ENCODE measurements at regions not wholly inside any gene's neighbourhood (a gene's known extent, or its start where the extent isn't known, plus 50 kb on each side); places are given as distances from the start of the nearest gene placed in this dataset.

GRCh38 chr11:113578715-113579250 lies 103.6 kb upstream of the DRD2 start:
- peak overlapping the region; percentile 71 for H3K18ac ChIP-seq (ENCODE audit: extremely low read depth, low read length)
- H2BK12ac ChIP-seq (ENCODE audit: low read depth, low read length), result peak overlapping the region; percentile 91
- H3K4me3 ChIP-seq (ENCODE audit: extremely low read depth in 1 of 4, insufficient read depth in 2 of 4, low read depth in 3 of 4, low read length in 4 of 4), result no peak overlapping the region
- H3K14ac ChIP-seq (ENCODE audit: insufficient read length), result peak overlapping the region; percentile 8
- H3K9ac ChIP-seq (replicated peaks in 1 of 4; ENCODE audit: extremely low read depth in 1 of 4, low read depth in 3 of 4, low read length in 3 of 4), result no peak overlapping the region; a peak in 2 of 7 replicates
- H4K20me1 ChIP-seq (replicated peaks in 1 of 2; ENCODE audit: control insufficient read depth in 1 of 2, insufficient read depth in 2 of 2, low read length in 2 of 2), result no peaks in the 10 kb centered on the region
- H3K27me3 ChIP-seq (replicated peaks in 1 of 4; ENCODE audit: control insufficient read depth in 3 of 4, extremely low read depth in 1 of 4, insufficient read depth in 3 of 4, low read length in 3 of 4), result no peaks in the 10 kb centered on the region
- peak overlapping the region; percentile 46 for H3K4ac ChIP-seq (replicated peaks; ENCODE audit: insufficient read length, low read depth, low read length)
- peak overlapping the region; percentile 88 for H2BK15ac ChIP-seq (ENCODE audit: low read length)
- no peaks in the 10 kb centered on the region for H3K36me3 ChIP-seq (ENCODE audit: control insufficient read depth in 2 of 4, insufficient read depth in 4 of 4, low read length in 3 of 4)
- H2BK120ac ChIP-seq (replicated peaks; ENCODE audit: low read depth, low read length), result peak overlapping the region; percentile 51
- no peak overlapping the region for H3K23ac ChIP-seq (ENCODE audit: insufficient read length)
- H3K9me3 ChIP-seq (ENCODE audit: insufficient read depth in 2 of 2, low read depth in 1 of 2, low read length in 1 of 2), result no peaks in the 10 kb centered on the region
- H4K5ac ChIP-seq (ENCODE audit: insufficient read length, low read depth, low read length), result peak overlapping the region; percentile 10
- no peak overlapping the region for H3K56ac ChIP-seq (replicated peaks; ENCODE audit: insufficient read length, low read depth, low read length)
- H3K27ac ChIP-seq (ENCODE audit: low read depth, low read length), result no peak overlapping the region
- H2AFZ ChIP-seq (ENCODE audit: low read length), result no peak overlapping the region
- H2BK20ac ChIP-seq (ENCODE audit: low read length), result peak overlapping the region; percentile 91; the same call in 1 of the 2 replicates
- ChIA-PET POLR2A (ENCODE audit: partially characterized antibody) (interaction anchor here (1.1 to 1.7 kb wide), 2 partner anchors 12 to 18 kb away, joined by 6 read pairs; no protein-coding TSS in a partner anchor), CTCF (ENCODE audit: partially characterized antibody) (interaction anchor here (0.9 to 3.5 kb wide), 7 partner anchors 9 to 683 kb away, joined by 3 to 12 read pairs (median 4); no protein-coding TSS in a partner anchor)
- H4K91ac ChIP-seq (replicated peaks; ENCODE audit: insufficient read length, low read length), result peak overlapping the region; percentile 91
- H4K8ac ChIP-seq (ENCODE audit: extremely low read depth, insufficient read depth, low read length), result no peak overlapping the region; the same call in 1 of the 2 replicates
- no peak for TF ChIP-seq CEBPB (IDR thresholded peaks at IDR 0.05; ENCODE audit: low read depth, low read length)
- no peak for TF ChIP-seq POLR2A (IDR thresholded peaks at IDR 0.05; ENCODE audit: control extremely low read depth in 1 of 2, low read depth in 2 of 2, low read length in 2 of 2)
- no peak for TF ChIP-seq SP2 (IDR thresholded peaks at IDR 0.05; ENCODE audit: low read length)
- TF ChIP-seq TBP (IDR thresholded peaks at IDR 0.05; ENCODE audit: low read depth, low read length), result no peak
- TF ChIP-seq CBX8 (IDR thresholded peaks at IDR 0.05; ENCODE audit: borderline replicate concordance, low read depth, low read length), result no peak
- DNase-seq (ENCODE audit: low read depth in 1 of 2, low spot score in 2 of 2), result peak in 1 of 2 experiments; percentile 43
- 73% methylated on average over 5 of the region's 5 CpGs; no CpG with 5 or more reads in 1 of the 2 experiments for WGBS, 2 experiments (ENCODE audit: extremely low coverage in 1 of 2, insufficient coverage in 1 of 2, insufficient read length in 1 of 2, insufficient replicate concordance in 2 of 2, low coverage in 1 of 2, low lambda C conversion rate in 2 of 2, missing lambda C conversion rate in 1 of 2)
- no peaks in the 10 kb centered on the region for H3K79me1 ChIP-seq (ENCODE audit: low read depth, low read length)
- no peak for FAIRE-seq
- peak overlapping the region; percentile 19 to 35; a peak in 3 of 4 replicates for H3K4me2 ChIP-seq (ENCODE audit: insufficient read depth in 1 of 2, low read depth in 2 of 2, low read length in 2 of 2)
- H3K79me2 ChIP-seq (ENCODE audit: control insufficient read depth in 1 of 2, insufficient read depth in 2 of 2, low read length in 2 of 2), result no peaks in the 10 kb centered on the region
- peaks cover 5 to 24% (median 12%) of the 10 kb centered on the region in 4 experiments for H3K4me1 ChIP-seq (replicated peaks in 1 of 4; ENCODE audit: control insufficient read depth in 3 of 4, insufficient read depth in 4 of 4, low read length in 3 of 4)
- H3K23me2 ChIP-seq (ENCODE audit: low read depth, low read length), result peaks cover 5% of the 10 kb centered on the region; the same call in 1 of the 2 replicates
- 0 out of 2 replicates have a peak overlapping the region, but pooled peaks have one; percentile 20 for H2BK5ac ChIP-seq (ENCODE audit: low read depth, low read length)
- peak overlapping the region; percentile 58; the same call in 1 of the 2 replicates for H2AK5ac ChIP-seq (ENCODE audit: low read depth, low read length)

All from H1 (cell line).